B cell (primary cell): ENCODE measurements at regions not wholly inside any gene's neighbourhood (a gene's known extent, or its start where the extent isn't known, plus 50 kb on each side); places are given as distances from the start of the nearest gene placed in this dataset.

Experiments used
- ATAC-seq: fragments of 200-7000 bp; cut with Tn5 transposase; one replicate; pipeline ENCODE4 v1.10.0; 2021; ENCODE audit warnings: low read depth, mild to moderate bottlenecking, moderate number of reproducible peaks, moderate library complexity
- CTCF ChIA-PET: fragments of 350-600 bp; sonication (Branson Sonifier 250); formaldehyde crosslinking; loops from one replicate; lab custom pipeline; 2021; ENCODE audit warnings: antibody characterized with exemption, inconsistent platforms; lab: Charles Lee
- POLR2A ChIA-PET: fragments of 350-600 bp; sonication (Branson Sonifier 250); formaldehyde crosslinking; loops from one replicate; lab custom pipeline; 2021; ENCODE audit warnings: antibody characterized with exemption; lab: Charles Lee
- DNase-seq: peaks from one replicate; pipeline ENCODE4 v3.0.0; 2013
- H2AFZ ChIP-seq: 2 replicates; pipeline ENCODE4 v1.6.1; 2012; ENCODE audit warnings: mild to moderate bottlenecking, low read depth, low read length; ENCODE audit not compliant: insufficient read depth, poor library complexity, severe bottlenecking
- H3K27ac ChIP-seq, 2 donors: 1 replicate in 1 of 2; 2 replicates in 1 of 2; pipeline ENCODE4 v1.5.1; 2012 to 2013; ENCODE audit warnings: low read length in 2 of 2, mild to moderate bottlenecking in 2 of 2, moderate library complexity in 1 of 2
- H3K27me3 ChIP-seq, 4 experiments: fragments of 200-600 bp in 1 of 4; sonication (generic) in 1 of 4; replicated peaks in 1 of 4; 1 replicate in 2 of 4; 2 replicates in 2 of 4; pipeline versions ENCODE4 v1.6.1 to v1.7.0; 2013 to 2016; ENCODE audit warnings: low read length in 3 of 4, mild to moderate bottlenecking in 2 of 4, mixed read lengths in 1 of 4, moderate library complexity in 1 of 4; ENCODE audit not compliant: insufficient read depth in 4 of 4, control insufficient read depth in 3 of 4; ENCODE audit errors: control extremely low read depth in 1 of 4
- H3K36me3 ChIP-seq, 2 experiments: replicated peaks in 1 of 2; 1 replicate in 1 of 2; 2 replicates in 1 of 2; pipeline versions ENCODE4 v1.6.1 to v1.7.1; 2013; ENCODE audit warnings: low read length in 1 of 2; ENCODE audit not compliant: insufficient read depth in 2 of 2, control insufficient read depth in 1 of 2; ENCODE audit errors: control extremely low read depth in 1 of 2, extremely low read depth in 1 of 2
- H3K4me1 ChIP-seq, 2 donors: fragments of 200-600 bp in 1 of 2; sonication (generic) in 1 of 2; 1 replicate in 1 of 2; 2 replicates in 1 of 2; pipeline versions ENCODE4 v1.5.1 to v1.6.1; 2013 to 2017; ENCODE audit warnings: low read length in 2 of 2; ENCODE audit not compliant: control insufficient read depth in 2 of 2, insufficient read depth in 2 of 2
- H3K4me2 ChIP-seq: replicated peaks from 2 replicates; pipeline ENCODE3; 2012; ENCODE audit warnings: mild to moderate bottlenecking, low read depth, low read length; ENCODE audit not compliant: poor library complexity, severe bottlenecking
- H3K4me3 ChIP-seq, 5 experiments: fragments of 200-600 bp in 1 of 5; sonication (generic) in 1 of 5; 1 replicate in 3 of 5; 2 replicates in 2 of 5; pipeline versions ENCODE4 v1.5.1 to v1.7.0; 2011 to 2016; ENCODE audit warnings: low read length in 4 of 5, mild to moderate bottlenecking in 4 of 5, low read depth in 2 of 5, control low read depth in 1 of 5, moderate library complexity in 1 of 5; ENCODE audit not compliant: insufficient read depth in 1 of 5; ENCODE audit errors: control extremely low read depth in 1 of 5, extremely low read depth in 1 of 5
- H3K79me2 ChIP-seq: fragments of 200-600 bp; sonication (generic); one replicate; pipeline ENCODE4 v1.6.0; 2016; ENCODE audit warnings: low read length; ENCODE audit not compliant: control insufficient read depth, insufficient read depth
- H3K9ac ChIP-seq: fragments of 200-600 bp; sonication (generic); 2 replicates; pipeline ENCODE4 v1.6.1; 2017; ENCODE audit warnings: mild to moderate bottlenecking, low read length, moderate library complexity
- H3K9me3 ChIP-seq, 3 donors: one replicate each; pipeline versions ENCODE4 v1.6.1 to v1.7.1; 2013; ENCODE audit warnings: low read length in 2 of 3; ENCODE audit not compliant: control insufficient read depth in 2 of 3, insufficient read depth in 1 of 3; ENCODE audit errors: control extremely low read depth in 1 of 3
- H4K20me1 ChIP-seq: 2 replicates; pipeline ENCODE4 v1.6.0; 2012; ENCODE audit warnings: mild to moderate bottlenecking, low read length; ENCODE audit not compliant: insufficient read depth, control insufficient read depth, poor library complexity, severe bottlenecking
- H3K27ac Mint-ChIP-seq: one replicate; pipeline ENCODE4 v1.8.0; 2021; ENCODE audit warnings: mixed read lengths
- H3K27me3 Mint-ChIP-seq: one replicate; pipeline ENCODE4 v1.8.0; 2021; ENCODE audit warnings: mixed read lengths
- H3K4me1 Mint-ChIP-seq: one replicate; pipeline ENCODE4 v1.8.0; 2021; ENCODE audit warnings: mixed read lengths
- H3K4me3 Mint-ChIP-seq: one replicate; pipeline ENCODE4 v1.8.0; 2021; ENCODE audit warnings: mixed read lengths
- H3K9me3 Mint-ChIP-seq: one replicate; pipeline ENCODE4 v1.8.0; 2022; ENCODE audit warnings: mixed read lengths; ENCODE audit not compliant: insufficient read depth
- EZH2 ChIP-seq: IDR thresholded peaks from 2 replicates; pipeline ENCODE4 v1.6.1; 2012; ENCODE audit warnings: borderline replicate concordance, low read depth, mild to moderate bottlenecking, moderate library complexity, low read length; ENCODE audit not compliant: insufficient read depth, poor library complexity, severe bottlenecking
- WGBS: methylation state at CpG from one replicate; pipeline ENCODE4 v1.1.5; 2013; ENCODE audit warnings: missing lambda C conversion rate; ENCODE audit not compliant: insufficient coverage; 5-methylcytosine and 5-hydroxymethylcytosine counted together
- intact Hi-C: fragments of 100-400 bp; cut with micrococcal nuclease; formaldehyde crosslinking; loops from one replicate; pipeline ENCODE4 v1.10.0; 2022
- TF ChIP-seq, protein P1 (sequence below): fragments of 200-600 bp; IDR thresholded peaks from one replicate; pipeline ENCODE4 v1.8.0; 2022; ENCODE audit warnings: antibody characterized with exemption, mild to moderate bottlenecking

DNA sequence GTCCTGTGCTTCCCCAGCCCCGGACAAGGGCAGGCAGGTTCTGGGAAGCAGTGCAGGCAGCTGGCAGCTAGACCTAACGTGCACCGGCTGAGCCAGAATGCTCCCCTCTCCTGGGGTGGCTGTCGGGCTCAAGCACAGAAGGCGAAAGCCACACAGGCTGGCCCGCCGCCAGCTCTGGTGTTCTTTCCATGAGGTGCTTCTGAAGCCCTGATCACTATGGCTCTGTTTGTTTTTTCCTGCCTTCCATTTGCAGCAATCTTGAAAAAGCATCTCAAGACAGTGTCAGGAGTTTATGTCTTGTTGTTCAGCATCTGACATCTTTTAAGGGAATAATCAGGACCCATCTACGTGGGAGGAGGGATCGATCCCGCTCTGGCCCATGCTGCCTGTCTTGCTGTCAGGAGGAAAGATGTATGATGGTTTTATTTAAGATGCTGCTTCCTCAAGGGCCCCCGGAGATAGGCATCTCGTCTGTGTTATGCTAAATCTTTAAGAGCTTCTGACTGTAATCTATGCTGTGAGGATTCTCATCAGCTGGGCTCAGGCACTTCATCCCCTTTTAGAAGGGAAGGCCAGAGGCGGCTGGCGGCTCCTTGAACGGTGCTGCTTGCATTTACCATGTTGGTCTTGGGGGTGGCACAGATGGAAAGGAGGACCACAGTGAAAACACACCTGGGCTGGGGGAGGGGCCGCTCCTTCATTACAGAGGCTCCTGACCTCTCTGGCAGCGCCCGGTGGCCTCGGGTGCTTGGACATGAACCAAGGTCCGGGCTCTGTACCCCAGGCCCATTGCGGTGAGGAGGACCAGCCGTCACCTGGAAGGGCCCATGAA lies 118.5 kb upstream of the HDAC4 start:
- Histone ChIP-seq H3K4me3 (no peak overlapping the region), H3K9me3 (no peaks in the 10 kb centered on the region), H3K4me2 (no peak overlapping the region), H2AFZ (no peak overlapping the region), H3K9ac (no peak overlapping the region), H3K36me3 (no peaks in the 10 kb centered on the region), H3K27me3 (peaks cover 0 to 2% (median 0%) of the 10 kb centered on the region in 4 experiments), H4K20me1 (no peaks in the 10 kb centered on the region), H3K79me2 (no peaks in the 10 kb centered on the region), H3K27ac (no peak overlapping the region), H3K4me1 (no peaks in the 10 kb centered on the region)
- no peaks in the 10 kb centered on the region for H3K9me3 Mint-ChIP-seq
- H3K27me3 Mint-ChIP-seq = peaks cover 4% of the 10 kb centered on the region
- ChIA-PET POLR2A (no interaction called here), CTCF (no interaction called here)
- no peak for ATAC-seq
- no peak overlapping the region for H3K4me3 Mint-ChIP-seq
- 63% methylated on average over 22 of the region's 22 CpGs for WGBS
- intact Hi-C loops = no loop called here
- TF ChIP-seq EZH2 = no peak
- TF ChIP-seq, protein P1, sequence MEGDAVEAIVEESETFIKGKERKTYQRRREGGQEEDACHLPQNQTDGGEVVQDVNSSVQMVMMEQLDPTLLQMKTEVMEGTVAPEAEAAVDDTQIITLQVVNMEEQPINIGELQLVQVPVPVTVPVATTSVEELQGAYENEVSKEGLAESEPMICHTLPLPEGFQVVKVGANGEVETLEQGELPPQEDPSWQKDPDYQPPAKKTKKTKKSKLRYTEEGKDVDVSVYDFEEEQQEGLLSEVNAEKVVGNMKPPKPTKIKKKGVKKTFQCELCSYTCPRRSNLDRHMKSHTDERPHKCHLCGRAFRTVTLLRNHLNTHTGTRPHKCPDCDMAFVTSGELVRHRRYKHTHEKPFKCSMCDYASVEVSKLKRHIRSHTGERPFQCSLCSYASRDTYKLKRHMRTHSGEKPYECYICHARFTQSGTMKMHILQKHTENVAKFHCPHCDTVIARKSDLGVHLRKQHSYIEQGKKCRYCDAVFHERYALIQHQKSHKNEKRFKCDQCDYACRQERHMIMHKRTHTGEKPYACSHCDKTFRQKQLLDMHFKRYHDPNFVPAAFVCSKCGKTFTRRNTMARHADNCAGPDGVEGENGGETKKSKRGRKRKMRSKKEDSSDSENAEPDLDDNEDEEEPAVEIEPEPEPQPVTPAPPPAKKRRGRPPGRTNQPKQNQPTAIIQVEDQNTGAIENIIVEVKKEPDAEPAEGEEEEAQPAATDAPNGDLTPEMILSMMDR = no peak
- no peak for DNase-seq
- H3K27ac Mint-ChIP-seq = no peak overlapping the region
- no peaks in the 10 kb centered on the region for H3K4me1 Mint-ChIP-seq

DNA sequence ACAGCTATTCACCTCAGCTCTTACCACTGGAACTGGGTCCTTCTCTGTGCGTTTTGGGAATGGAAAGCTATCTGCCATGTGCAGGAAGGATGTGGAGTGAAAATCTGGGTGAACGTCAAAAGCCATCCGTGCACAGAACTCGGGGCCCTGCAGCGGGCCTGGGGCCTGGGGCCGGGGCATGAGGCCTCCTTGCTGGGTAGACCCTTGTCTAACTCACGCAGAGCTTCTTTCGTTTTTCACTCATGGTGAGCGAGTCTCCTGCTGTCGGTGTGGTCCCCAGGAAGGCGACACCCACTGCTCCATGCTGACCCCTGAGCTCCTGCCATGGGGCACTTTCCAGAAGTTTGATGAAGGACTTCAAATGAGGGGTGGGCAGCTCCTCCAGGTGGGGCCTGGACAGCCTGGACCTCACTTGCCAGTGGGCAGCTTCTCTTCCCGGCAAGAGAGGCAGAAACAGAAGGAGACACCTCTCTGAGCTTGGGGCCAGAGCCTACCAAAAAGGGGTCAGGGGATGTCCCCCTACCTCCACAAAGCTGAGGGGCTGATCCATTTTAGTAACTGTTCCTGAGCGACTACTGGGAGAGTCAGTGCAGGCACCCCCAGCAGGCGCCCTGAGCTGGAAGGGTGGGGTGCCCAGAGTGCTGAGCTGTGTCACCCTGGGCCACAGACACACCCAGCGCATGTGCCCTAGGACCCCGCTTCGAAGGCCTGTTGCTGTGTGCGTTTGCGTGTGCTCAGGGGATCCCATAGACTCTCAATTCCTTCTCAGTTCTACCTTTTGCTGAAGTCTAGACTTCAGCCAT lies 117.7 kb upstream of the HDAC4 start:
- Histone ChIP-seq H3K27ac (no peak overlapping the region), H3K36me3 (no peaks in the 10 kb centered on the region), H4K20me1 (no peaks in the 10 kb centered on the region), H3K27me3 (peaks cover 0 to 2% (median 0%) of the 10 kb centered on the region in 4 experiments), H3K4me1 (no peaks in the 10 kb centered on the region), H2AFZ (no peak overlapping the region), H3K79me2 (no peaks in the 10 kb centered on the region), H3K9ac (no peak overlapping the region), H3K9me3 (peaks cover 0 to 4% (median 0%) of the 10 kb centered on the region in 3 donors), H3K4me2 (no peak overlapping the region), H3K4me3 (no peak overlapping the region)
- ATAC-seq (no peak), DNase-seq (no peak)
- 91% methylated on average over 19 of the region's 19 CpGs for WGBS
- TF ChIP-seq, protein P1 = no peak
- no peaks in the 10 kb centered on the region for H3K9me3 Mint-ChIP-seq
- no peaks in the 10 kb centered on the region for H3K4me1 Mint-ChIP-seq
- no peak overlapping the region for H3K27ac Mint-ChIP-seq
- CTCF ChIA-PET = no interaction called here
- H3K4me3 Mint-ChIP-seq = no peak overlapping the region
- intact Hi-C loops = no loop called here
- H3K27me3 Mint-ChIP-seq = peaks cover 4% of the 10 kb centered on the region
- POLR2A ChIA-PET = no interaction called here
